ENCODE measurements at regions not wholly inside any gene's neighbourhood (a gene's known extent, or its start where the extent isn't known, plus 50 kb on each side); places are given as distances from the start of the nearest gene placed in this dataset.

DNA sequence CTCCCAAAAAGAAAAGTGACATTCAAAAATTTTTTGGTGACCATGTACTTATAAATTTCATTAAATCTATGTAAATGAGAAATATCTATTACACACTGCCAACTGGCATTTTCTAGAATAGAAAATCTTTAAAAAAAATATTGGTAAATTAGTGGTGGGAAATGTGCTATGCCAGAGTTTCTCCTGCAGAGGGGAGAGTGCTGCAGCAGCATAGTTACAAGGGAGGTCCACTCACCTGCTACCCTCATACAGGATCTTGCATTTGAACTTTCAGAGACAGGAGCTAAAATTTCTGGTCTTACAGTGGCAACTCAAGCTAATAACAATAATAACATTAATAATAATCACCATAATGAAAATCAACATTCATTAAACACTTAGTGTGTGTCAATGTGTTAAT, 459.6 kb downstream of the NSUN3 start:
- DNase-seq: no peak

DNA sequence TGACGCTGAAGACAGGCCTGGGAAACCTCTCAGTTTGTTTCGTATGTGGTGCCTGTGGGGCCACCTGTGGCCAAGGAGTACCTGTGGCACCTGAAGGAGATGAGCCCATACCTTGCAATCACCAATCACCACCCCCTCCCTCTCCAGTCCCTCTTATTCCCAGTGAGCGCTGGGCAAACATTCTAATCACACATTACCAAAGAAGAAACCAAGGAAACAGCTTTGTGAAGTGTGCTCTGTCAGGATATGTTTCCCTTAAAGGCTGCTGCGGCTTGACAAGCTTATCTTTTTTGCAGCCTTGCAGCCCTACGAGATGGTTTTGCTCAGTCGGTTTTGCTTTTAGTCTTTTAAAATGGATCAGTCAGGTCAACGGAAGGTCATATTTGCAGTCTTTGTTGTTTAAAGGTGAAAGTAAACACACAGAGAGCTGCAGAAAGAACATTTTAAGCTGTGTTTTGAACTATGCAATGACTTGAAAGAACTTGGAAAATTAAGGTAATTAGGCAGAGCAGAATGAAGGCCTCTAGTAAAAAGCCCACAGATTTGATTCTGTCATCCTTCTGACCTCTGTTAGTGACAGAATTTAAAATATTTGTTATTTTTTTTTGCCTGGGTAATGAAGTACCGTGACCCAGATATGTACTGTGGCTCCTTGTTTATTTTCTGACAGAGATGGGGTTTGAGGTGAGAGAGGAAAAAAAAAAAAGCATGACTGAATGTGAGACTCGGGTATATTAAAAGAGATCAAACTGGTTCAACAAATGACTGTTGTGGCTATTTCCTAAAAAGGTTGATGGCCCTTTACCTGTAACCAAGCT, 461.4 kb downstream of the NSUN3 start:
- no peak for DNase-seq

- DNase-seq: no peak
These were observed 462.2 kb downstream of the NSUN3 start for GRCh38 chr3:94525043-94525442.

DNA sequence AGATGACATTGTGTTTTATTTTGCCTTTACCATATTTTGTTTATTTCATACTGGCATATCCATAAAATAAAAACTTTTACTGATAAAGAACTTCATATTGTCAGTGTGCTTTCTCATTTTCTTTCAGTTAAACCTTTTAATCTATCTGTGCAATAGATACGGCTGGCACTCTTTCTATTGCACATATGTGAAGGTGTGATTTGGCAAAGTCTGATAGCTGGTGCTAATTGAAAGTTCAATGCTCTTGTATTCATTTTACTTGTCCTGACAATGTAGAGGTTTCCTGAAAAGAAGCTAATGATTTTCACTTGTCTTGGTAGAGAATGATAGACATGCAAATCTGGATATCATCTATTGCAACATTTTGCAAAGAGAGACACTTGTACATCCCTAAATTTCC, 467.0 kb downstream of the NSUN3 start:
- no peak for DNase-seq

DNA sequence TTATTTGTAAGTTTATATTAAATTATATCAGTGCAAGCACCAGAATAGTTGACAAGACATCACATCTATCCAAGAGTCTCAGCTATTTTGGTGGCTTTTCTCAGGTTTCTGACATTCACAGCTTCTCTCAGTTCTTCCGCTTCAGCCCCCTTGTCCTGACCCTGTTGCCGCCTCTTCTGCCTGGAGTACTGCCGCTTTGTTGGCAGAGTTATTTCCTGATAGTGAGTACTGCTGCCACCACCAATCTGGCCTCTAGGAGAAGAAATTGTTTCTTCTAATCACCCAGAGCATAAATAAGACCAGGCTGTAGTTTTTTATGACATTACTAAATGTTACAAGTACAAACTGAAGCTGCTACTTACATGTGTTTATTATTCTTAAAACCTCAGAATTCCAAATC, 470.1 kb downstream of the NSUN3 start:
- DNase-seq: no peak

DNA sequence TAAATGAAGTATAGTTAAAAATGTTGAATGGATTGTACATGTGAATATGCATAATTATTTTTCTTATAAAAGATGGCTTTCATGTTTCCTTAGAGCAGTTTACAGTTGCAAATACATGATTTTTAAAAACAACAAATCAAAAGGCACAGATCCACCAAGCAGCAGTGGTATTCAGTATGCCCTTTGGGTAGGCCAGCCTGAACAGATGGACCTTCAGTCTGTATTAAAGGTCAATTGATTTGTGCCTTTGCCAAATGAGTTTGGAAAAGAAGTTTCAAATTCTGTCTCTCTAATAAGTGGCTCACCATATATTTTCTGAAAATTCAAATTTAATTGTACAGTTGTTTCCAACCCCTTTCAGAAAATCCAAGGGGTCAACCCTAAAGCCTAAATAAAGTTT, 477.1 kb downstream of the NSUN3 start:
- DNase-seq: no peak

- no peak for DNase-seq
These were observed 480.3 kb downstream of the NSUN3 start for GRCh38 chr3:94543161-94543560.

DNA sequence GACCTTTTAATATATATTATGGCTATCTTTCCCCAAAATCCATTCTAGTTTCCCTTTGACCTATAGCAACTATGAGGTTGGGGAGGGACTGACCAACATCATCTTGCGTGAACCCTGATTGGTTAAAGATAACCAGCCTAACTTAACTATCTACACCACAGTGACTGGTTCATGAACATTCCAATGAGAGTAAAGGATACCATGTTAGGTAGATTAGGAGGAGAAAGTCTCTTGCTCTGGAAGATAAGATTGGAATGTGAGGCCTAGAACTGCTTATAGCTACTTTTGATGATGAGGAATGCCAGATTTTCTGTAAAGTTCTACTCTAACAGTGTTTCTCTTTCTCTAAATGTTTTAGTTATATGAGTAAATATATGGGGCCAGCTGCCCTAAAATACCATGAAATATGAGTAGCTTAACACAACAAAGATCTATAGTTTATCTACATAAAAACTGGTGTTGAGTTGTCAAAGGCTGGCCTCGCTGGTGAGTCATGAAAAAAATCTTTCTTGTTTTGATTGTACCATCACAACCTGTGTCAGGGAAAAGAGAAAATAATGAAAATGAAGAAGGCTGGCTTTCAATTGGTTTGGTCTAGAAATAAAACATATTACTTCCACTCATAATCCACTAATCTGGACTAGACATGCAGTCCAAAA, 481.4 kb downstream of the NSUN3 start:
- no peak for DNase-seq

- DNase-seq: no peak
These were observed 485.9 kb downstream of the NSUN3 start for GRCh38 chr3:94548581-94549316.

- no peak for DNase-seq
These were observed 498.2 kb downstream of the NSUN3 start for GRCh38 chr3:94561094-94561493.

GRCh38 chr3:94564247-94564646, 501.4 kb downstream of the NSUN3 start:
- DNase-seq: no peak

DNA sequence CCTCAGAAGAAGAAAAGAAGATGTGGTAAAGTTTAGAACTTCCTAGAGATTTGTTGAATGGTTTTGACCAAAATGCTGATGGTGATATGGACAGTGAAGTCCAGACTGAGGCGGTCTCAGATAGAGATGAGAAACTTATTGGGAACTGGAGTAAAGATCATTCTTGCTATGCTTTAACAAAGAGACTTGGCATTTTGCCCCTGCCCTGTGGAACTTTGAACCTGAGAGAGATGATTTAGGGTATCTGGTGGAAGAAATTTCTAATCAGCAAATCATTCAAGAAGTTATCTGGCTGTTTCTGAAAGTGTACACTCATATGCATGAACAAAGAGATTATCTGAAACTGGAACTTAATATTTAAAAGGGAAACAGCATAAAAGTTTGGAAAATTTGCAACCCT, 505.2 kb downstream of the NSUN3 start:
- no peak for DNase-seq

DNA sequence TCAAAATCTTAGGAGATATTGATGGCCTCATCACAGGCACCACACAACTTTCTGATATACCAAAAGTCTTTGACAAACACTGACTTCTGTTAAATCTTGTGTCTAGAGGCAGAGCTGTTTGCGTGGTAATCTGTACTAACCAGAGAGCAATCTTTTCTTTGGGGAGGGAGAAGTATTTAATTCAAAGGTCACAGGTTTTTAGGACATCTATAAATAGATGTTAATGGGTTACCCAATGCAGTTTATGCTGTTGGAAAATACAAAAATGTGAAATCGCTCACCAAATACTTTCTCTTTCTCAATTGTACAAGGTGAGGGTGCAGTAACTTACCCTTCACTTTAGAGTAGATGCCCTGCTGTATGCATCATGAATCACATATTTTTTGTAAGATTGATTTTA, 510.5 kb downstream of the NSUN3 start:
- no peak for DNase-seq

DNA sequence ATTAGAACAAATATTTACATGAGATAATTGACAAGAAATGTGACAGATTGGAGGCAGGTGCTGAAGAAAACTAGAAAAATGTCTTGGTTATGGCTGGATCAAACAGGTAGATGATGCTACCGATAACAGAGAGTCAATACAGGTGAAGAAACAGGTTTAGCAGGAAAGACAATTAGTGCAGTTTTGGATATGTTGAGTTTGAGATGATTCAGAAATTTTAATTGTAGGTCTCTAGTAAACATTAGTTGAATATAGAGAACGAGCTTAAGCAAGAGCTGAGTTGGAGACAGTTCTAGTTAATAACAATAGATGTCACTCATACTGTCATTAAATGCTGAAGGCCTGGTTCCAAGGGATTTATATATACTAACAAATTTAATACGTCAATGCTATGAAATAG, 524.4 kb downstream of the NSUN3 start:
- DNase-seq: no peak

GRCh38 chr3:94593526-94594150, 530.8 kb downstream of the NSUN3 start:
- no peak for DNase-seq

DNA sequence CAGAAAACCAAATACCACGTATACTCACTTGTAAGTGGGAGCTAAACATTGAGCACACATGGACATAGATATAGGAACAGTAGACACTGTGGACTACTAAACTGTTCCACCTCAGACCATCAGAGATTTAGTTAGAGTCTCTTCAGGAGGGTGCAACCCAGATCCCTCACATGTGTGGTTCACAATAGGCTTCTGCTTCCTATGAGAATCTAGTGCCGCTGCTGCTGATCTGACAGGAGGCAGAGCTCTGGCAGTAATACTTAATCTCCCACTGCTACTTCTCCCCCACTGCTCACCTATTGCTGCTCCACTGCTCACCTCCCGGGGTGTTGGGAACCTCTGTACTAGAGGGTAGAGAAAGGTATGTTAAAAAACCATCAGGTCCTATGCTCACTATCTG, 533.3 kb downstream of the NSUN3 start:
- DNase-seq: no peak

DNA sequence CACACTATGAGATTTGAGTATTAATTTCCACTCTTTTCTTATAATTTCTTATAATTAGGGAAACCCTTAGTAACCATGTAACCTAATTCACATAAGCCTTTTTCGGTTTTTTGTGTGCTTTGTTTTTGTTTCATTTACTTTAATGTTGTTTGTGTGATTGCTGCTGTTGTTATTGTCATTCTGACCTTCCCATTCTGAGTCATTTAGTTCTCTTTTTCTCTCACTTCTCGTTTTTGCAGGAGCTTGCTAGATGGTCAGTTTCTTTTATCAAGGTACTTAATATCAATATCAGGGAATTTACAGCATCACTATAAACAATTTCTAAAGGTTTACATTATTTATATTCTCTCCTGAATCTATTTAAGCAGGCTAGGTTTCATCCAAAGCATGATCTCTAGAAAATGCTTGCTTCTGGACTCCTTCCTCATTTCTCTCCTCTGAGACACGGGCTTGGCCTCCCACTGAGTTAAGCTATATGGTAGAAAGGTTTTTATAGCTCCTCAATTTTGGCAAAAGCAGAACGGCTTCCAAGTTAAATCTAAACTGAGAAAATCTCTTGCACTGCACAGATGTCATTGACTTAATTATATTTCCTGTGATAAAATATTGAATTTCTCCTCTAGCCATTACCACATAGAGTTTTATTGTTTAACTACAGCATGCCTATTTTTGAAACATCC, 534.2 kb downstream of the NSUN3 start:
- DNase-seq: no peak

DNA sequence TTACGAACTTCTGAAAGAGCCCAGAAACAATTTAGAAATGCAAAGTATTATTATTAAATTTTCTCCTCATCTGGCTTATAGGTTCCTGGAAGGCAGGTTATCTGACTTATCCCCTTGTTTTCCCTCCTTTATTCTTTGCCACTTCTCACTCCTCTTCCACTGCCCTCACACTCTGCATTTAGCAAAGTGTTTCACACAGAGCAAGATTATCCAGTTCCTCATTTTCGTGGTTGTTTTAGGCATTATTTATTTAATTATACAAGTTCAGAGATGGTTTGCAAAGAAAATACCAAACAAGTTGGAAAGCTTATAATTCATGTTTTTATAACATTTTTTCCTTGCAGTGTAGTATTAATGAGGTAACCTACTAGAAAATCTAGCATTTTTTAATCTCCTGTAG, 544.9 kb downstream of the NSUN3 start:
- DNase-seq: no peak

DNA sequence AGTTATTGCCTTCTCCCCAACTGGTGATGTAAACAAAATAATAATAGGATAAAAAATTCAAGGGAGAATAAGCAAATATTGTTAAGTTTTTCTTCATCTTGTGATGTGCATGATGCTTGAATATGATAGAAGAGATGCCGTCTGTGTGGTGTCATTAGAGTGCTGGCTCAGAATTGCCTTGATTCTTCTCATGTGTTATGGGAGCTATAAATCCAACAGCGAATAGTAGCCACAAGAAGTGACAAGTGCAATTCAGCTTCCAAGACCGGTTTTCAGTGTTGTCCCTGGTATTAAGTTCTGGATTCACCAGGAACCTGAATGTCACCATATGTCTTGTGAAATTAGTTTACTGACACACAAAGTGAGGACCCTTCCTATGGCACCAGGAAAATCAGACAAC, 547.0 kb downstream of the NSUN3 start:
- DNase-seq: no peak

DNA sequence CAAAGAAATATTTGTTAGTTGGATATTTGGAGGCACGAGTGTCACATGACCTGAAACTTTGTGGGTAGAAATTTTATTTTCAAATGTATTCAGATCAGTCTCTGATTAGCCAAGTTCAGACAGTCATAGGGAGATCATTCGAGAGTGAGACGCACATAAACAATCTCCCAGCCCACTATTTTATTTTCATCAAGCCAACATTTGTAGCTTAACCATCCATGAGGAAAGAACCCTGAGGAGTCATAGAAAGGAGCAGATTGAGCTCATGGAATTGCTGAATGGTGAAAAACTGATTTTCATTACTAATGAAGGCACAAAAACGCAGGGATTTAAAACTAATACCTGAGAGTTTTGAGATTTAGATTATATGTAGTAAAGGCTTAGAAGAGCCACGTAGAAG, 548.7 kb downstream of the NSUN3 start:
- DNase-seq: no peak

- no peak for DNase-seq
These were observed 549.8 kb downstream of the NSUN3 start for GRCh38 chr3:94612631-94613030.

GRCh38 chr3:94614192-94614591, 551.3 kb downstream of the NSUN3 start:
- no peak for DNase-seq

Data from activated CD4-positive, alpha-beta T cell treated with anti-CD3 and anti-CD28 coated beads, Interleukin-2, amount 50 U/mL, for 1 hour (primary cell).